Retinal pigment epithelial cell (primary cell): ENCODE measurements at regions not wholly inside any gene's neighbourhood (a gene's known extent, or its start where the extent isn't known, plus 50 kb on each side); places are given as distances from the start of the nearest gene placed in this dataset.

Source experiments
- DNase-seq: peaks from one replicate; pipeline ENCODE4 v3.0.0-alpha.2; 2010; ENCODE audit warnings: low read depth
- H3K4me3 ChIP-seq: 2 replicates; pipeline ENCODE4 v1.5.1; 2011; ENCODE audit warnings: mild to moderate bottlenecking, low read length, control low read depth, moderate library complexity
- TF ChIP-seq, protein P1 (sequence below): conservative IDR thresholded peaks from 2 replicates; pipeline ENCODE4 v1.5.1; 2011; ENCODE audit warnings: low read depth, low read length, control low read depth, inconsistent platforms

DNA sequence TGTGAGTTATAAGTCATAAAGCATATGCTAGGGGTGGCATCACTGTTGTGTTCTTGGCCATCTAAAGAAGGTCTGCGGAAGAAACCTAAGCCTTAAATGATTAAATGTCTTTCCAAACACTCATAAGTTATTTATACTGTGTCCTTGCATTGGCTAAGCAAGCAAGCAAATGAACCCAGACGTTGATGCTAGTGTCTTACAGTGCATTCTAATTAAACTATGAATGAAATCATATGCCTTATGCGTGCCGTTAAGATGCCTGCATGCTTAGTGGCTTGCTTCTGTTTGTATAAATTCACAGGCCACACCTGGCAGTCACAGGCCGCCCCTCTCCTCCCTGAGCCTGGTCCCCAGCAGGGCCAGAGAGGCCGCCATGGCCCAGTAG is 49.9 kb downstream of the RIN2 start:
- no peak overlapping the region for H3K4me3 ChIP-seq
- TF ChIP-seq, protein P1, sequence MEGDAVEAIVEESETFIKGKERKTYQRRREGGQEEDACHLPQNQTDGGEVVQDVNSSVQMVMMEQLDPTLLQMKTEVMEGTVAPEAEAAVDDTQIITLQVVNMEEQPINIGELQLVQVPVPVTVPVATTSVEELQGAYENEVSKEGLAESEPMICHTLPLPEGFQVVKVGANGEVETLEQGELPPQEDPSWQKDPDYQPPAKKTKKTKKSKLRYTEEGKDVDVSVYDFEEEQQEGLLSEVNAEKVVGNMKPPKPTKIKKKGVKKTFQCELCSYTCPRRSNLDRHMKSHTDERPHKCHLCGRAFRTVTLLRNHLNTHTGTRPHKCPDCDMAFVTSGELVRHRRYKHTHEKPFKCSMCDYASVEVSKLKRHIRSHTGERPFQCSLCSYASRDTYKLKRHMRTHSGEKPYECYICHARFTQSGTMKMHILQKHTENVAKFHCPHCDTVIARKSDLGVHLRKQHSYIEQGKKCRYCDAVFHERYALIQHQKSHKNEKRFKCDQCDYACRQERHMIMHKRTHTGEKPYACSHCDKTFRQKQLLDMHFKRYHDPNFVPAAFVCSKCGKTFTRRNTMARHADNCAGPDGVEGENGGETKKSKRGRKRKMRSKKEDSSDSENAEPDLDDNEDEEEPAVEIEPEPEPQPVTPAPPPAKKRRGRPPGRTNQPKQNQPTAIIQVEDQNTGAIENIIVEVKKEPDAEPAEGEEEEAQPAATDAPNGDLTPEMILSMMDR, result no peak
- no peak for DNase-seq

GRCh38 chr20:19808498-19808897 is 50.4 kb downstream of the RIN2 start:
- TF ChIP-seq, protein P1, result no peak
- no peak for DNase-seq
- H3K4me3 ChIP-seq, result no peak overlapping the region

GRCh38 chr20:19809505-19809904 is 51.4 kb downstream of the RIN2 start:
- no peak overlapping the region for H3K4me3 ChIP-seq
- TF ChIP-seq, protein P1, result no peak
- no peak for DNase-seq

DNA sequence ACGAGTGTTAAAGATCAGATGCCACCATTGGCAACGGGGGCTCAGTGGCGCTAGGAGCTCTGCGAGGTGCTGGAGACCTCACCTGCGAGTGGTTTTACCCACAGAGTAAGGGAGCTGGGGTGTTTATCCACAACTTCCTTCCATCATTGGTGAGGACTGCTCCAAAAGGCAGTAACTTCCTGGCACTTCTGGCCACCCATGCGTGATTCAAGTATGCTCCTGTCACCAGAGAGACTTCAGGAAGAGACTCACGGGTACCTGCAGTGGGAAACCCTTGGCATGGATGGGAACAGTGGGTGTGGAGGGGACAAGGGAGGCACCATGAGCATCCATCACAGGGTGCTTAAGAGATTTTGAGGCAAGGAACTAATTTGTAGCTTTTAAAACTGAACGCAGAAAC is 53.2 kb downstream of the RIN2 start:
- TF ChIP-seq, protein P1, result no peak
- no peak for DNase-seq

GRCh38 chr20:19812056-19812455 is 54.0 kb downstream of the RIN2 start:
- no peak for DNase-seq
- TF ChIP-seq, protein P1, result no peak
- H3K4me3 ChIP-seq, result no peak overlapping the region

More for the DNA sequence above, 53.2 kb downstream of the RIN2 start:
- no peak overlapping the region for H3K4me3 ChIP-seq

DNA sequence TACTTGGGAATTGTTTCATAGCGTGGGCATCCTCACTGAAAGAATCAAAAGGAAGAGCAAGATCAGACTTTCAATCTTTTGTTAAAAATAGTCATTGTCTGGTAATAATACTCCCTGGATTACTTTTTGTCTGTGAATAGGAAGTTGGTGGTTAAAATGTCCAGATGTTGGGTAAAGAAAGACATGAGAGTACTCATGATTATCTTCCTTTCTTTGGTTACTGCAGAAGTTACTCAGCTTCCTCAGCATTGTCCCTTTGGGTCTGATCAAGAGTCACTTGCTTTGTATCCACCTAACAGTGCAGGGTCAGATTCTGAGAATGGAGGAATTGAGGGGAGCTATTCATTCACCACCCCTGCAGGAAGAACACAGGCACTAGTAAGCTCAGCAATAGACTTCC is 54.6 kb downstream of the RIN2 start:
- DNase-seq, result no peak
- TF ChIP-seq, protein P1, result no peak
- H3K4me3 ChIP-seq, result no peak overlapping the region

- TF ChIP-seq, protein P1, result no peak
- H3K4me3 ChIP-seq, result no peak overlapping the region
- DNase-seq, result no peak
Observed at GRCh38 chr20:19813846-19814640, 56.0 kb downstream of the RIN2 start.
